WTC11 (cell line): ENCODE measurements at regions not wholly inside any gene's neighbourhood (a gene's known extent, or its start where the extent isn't known, plus 50 kb on each side); places are given as distances from the start of the nearest gene placed in this dataset.

Experiments
- ATAC-seq: fragments of 200-7000 bp; cut with Tn5 transposase; 2 replicates; pipeline ENCODE4 v1.10.0; 2021; ENCODE audit warnings: mild to moderate bottlenecking, moderate library complexity
- CTCF ChIA-PET: fragments of 300-600 bp; sonication (Branson Sonifier 250); formaldehyde crosslinking; loops from one replicate; lab custom pipeline; 2021; ENCODE audit warnings: antibody characterized with exemption; lab: Charles Lee
- POLR2A ChIA-PET: fragments of 350-600 bp; sonication (Branson Sonifier 250); formaldehyde crosslinking; loops from one replicate; lab custom pipeline; 2021; ENCODE audit warnings: antibody characterized with exemption; lab: Charles Lee
- DNase-seq: peaks from one replicate; pipeline ENCODE4 v3.0.0; 2021; ENCODE audit warnings: low spot score
- H3K27ac Mint-ChIP-seq: 2 replicates; pipeline ENCODE4 v1.8.0; 2021; ENCODE audit warnings: mixed read lengths
- H3K27me3 Mint-ChIP-seq: 2 replicates; pipeline ENCODE4 v1.8.0; 2021; ENCODE audit warnings: low read depth, mild to moderate bottlenecking, moderate library complexity, mixed read lengths
- H3K36me3 Mint-ChIP-seq: 2 replicates; pipeline ENCODE4 v1.8.0; 2021; ENCODE audit warnings: mixed read lengths
- H3K4me1 Mint-ChIP-seq: 2 replicates; pipeline ENCODE4 v1.8.0; 2022; ENCODE audit warnings: mixed read lengths
- H3K4me3 Mint-ChIP-seq: 2 replicates; pipeline ENCODE4 v1.8.0; 2021; ENCODE audit warnings: mild to moderate bottlenecking, moderate library complexity, mixed read lengths
- H3K9me3 Mint-ChIP-seq: 2 replicates; pipeline ENCODE4 v1.8.0; 2021; ENCODE audit warnings: mixed read lengths
- ATF3 ChIP-seq: sonication (generic); formaldehyde crosslinking; conservative IDR thresholded peaks from 2 replicates; pipeline ENCODE4 v1.8.1; 2022; ENCODE audit warnings: mild to moderate bottlenecking, missing genetic modification reagents
- CREB1 ChIP-seq: sonication (generic); formaldehyde crosslinking; IDR thresholded peaks from 2 replicates; pipeline ENCODE4 v1.8.0; 2023; ENCODE audit warnings: mild to moderate bottlenecking, missing genetic modification reagents
- CREM ChIP-seq: sonication (generic); formaldehyde crosslinking; IDR thresholded peaks from 2 replicates; pipeline ENCODE4 v1.8.1; 2022; ENCODE audit warnings: mild to moderate bottlenecking, missing genetic modification reagents, moderate library complexity
- ESRRA ChIP-seq: sonication (generic); formaldehyde crosslinking; IDR thresholded peaks from 2 replicates; pipeline ENCODE4 v1.8.1; 2022; ENCODE audit warnings: mild to moderate bottlenecking, missing genetic modification reagents, borderline replicate concordance
- IRF1 ChIP-seq: sonication (generic); formaldehyde crosslinking; IDR thresholded peaks from 2 replicates; pipeline ENCODE4 v1.8.0; 2023; ENCODE audit warnings: missing genetic modification reagents
- IRF2 ChIP-seq: sonication (generic); formaldehyde crosslinking; IDR thresholded peaks from 2 replicates; pipeline ENCODE4 v1.8.0; 2022; ENCODE audit warnings: low read depth, missing genetic modification reagents, borderline replicate concordance
- JUN ChIP-seq: sonication (generic); formaldehyde crosslinking; IDR thresholded peaks from 2 replicates; pipeline ENCODE4 v1.8.0; 2023; ENCODE audit warnings: mild to moderate bottlenecking, missing genetic modification reagents
- MXD4 ChIP-seq: fragments of 250-450 bp; sonication (Bioruptor Pico); IDR thresholded peaks from 2 replicates; pipeline ENCODE4 v1.8.0; 2021; ENCODE audit warnings: mild to moderate bottlenecking, moderate library complexity, borderline replicate concordance
- NFATC4 ChIP-seq: fragments of 250-450 bp; sonication (Bioruptor Pico); IDR thresholded peaks from 2 replicates; pipeline ENCODE4 v1.9.0; 2021; ENCODE audit warnings: mild to moderate bottlenecking
- RELA ChIP-seq: sonication (generic); formaldehyde crosslinking; IDR thresholded peaks from 2 replicates; pipeline ENCODE4 v1.8.1; 2022; ENCODE audit warnings: missing genetic modification reagents, mild to moderate bottlenecking, borderline replicate concordance
- RORB ChIP-seq: fragments of 250-450 bp; sonication (Bioruptor Pico); IDR thresholded peaks from 2 replicates; pipeline ENCODE4 v1.9.0; 2021; ENCODE audit warnings: mild to moderate bottlenecking
- STAT6 ChIP-seq: sonication (generic); formaldehyde crosslinking; conservative IDR thresholded peaks from 2 replicates; pipeline ENCODE4 v1.8.1; 2023; ENCODE audit warnings: mild to moderate bottlenecking, low read depth, missing genetic modification reagents, moderate library complexity
- ZBTB43 ChIP-seq: sonication (generic); formaldehyde crosslinking; IDR thresholded peaks from 2 replicates; pipeline ENCODE4 v1.8.1; 2023; ENCODE audit warnings: mild to moderate bottlenecking, missing genetic modification reagents
- ZNF219 ChIP-seq: sonication (generic); formaldehyde crosslinking; IDR thresholded peaks from 2 replicates; pipeline ENCODE4 v1.8.0; 2023; ENCODE audit warnings: missing genetic modification reagents, mild to moderate bottlenecking, borderline replicate concordance
- ZNF263 ChIP-seq: sonication (generic); formaldehyde crosslinking; IDR thresholded peaks from 2 replicates; pipeline ENCODE4 v1.8.1; 2022; ENCODE audit warnings: low read depth, mild to moderate bottlenecking, moderate library complexity, missing genetic modification reagents
- ZNF317 ChIP-seq: sonication (generic); formaldehyde crosslinking; IDR thresholded peaks from 2 replicates; pipeline ENCODE4 v1.8.1; 2023; ENCODE audit warnings: low read depth, mild to moderate bottlenecking, moderate library complexity, missing genetic modification reagents, borderline replicate concordance
- TF ChIP-seq, protein P1 (sequence below): sonication (generic); formaldehyde crosslinking; IDR thresholded peaks from 2 replicates; pipeline ENCODE4 v1.8.0; 2022; ENCODE audit warnings: mild to moderate bottlenecking, missing genetic modification reagents
- TF ChIP-seq, protein P2 (sequence below): sonication (generic); formaldehyde crosslinking; IDR thresholded peaks from 2 replicates; pipeline ENCODE4 v1.8.0; 2022; ENCODE audit warnings: mild to moderate bottlenecking, missing genetic modification reagents
- TF ChIP-seq, protein P3 (sequence below): sonication (generic); formaldehyde crosslinking; IDR thresholded peaks from 2 replicates; pipeline ENCODE4 v1.8.0; 2022; ENCODE audit warnings: mild to moderate bottlenecking, missing genetic modification reagents

GRCh38 chr3:23650371-23651140, 155.2 kb upstream of the UBE2E1 start:
- Mint-ChIP-seq H3K27me3 (peaks cover 11% of the 10 kb centered on the region), H3K4me1 (peaks cover 50% of the 10 kb centered on the region), H3K27ac (no peak overlapping the region), H3K4me3 (no peak overlapping the region), H3K9me3 (peaks cover 4% of the 10 kb centered on the region), H3K36me3 (peaks cover 3% of the 10 kb centered on the region)
- TF ChIP-seq, protein P1, sequence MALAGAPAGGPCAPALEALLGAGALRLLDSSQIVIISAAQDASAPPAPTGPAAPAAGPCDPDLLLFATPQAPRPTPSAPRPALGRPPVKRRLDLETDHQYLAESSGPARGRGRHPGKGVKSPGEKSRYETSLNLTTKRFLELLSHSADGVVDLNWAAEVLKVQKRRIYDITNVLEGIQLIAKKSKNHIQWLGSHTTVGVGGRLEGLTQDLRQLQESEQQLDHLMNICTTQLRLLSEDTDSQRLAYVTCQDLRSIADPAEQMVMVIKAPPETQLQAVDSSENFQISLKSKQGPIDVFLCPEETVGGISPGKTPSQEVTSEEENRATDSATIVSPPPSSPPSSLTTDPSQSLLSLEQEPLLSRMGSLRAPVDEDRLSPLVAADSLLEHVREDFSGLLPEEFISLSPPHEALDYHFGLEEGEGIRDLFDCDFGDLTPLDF = no peak
- TF ChIP-seq RELA (CRISPR knock-in tag) = no peak
- no peak for TF ChIP-seq ESRRA
- TF ChIP-seq RORB (CRISPR knock-in tag) = no peak
- TF ChIP-seq CREM (CRISPR knock-in tag) = no peak
- no peak for TF ChIP-seq ZNF263 (CRISPR knock-in tag)
- no peak for TF ChIP-seq JUN (CRISPR knock-in tag)
- no peak for TF ChIP-seq IRF1 (CRISPR knock-in tag)
- ATAC-seq (no peak), DNase-seq (no peak)
- ChIA-PET CTCF (no interaction called here), POLR2A (no interaction called here)

GRCh38 chr3:23653647-23654525, 151.9 kb upstream of the UBE2E1 start:
- H3K4me3 Mint-ChIP-seq = no peak overlapping the region
- TF ChIP-seq STAT6 (CRISPR knock-in tag) = no peak
- no peak for TF ChIP-seq NFATC4
- TF ChIP-seq, protein P2, sequence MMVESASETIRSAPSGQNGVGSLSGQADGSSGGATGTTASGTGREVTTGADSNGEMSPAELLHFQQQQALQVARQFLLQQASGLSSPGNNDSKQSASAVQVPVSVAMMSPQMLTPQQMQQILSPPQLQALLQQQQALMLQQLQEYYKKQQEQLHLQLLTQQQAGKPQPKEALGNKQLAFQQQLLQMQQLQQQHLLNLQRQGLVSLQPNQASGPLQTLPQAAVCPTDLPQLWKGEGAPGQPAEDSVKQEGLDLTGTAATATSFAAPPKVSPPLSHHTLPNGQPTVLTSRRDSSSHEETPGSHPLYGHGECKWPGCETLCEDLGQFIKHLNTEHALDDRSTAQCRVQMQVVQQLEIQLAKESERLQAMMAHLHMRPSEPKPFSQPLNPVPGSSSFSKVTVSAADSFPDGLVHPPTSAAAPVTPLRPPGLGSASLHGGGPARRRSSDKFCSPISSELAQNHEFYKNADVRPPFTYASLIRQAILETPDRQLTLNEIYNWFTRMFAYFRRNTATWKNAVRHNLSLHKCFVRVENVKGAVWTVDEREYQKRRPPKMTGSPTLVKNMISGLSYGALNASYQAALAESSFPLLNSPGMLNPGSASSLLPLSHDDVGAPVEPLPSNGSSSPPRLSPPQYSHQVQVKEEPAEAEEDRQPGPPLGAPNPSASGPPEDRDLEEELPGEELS (CRISPR knock-in tag) = no peak
- TF ChIP-seq, all 79 proteins: peak for 0
- Mint-ChIP-seq H3K4me1 (peaks cover 26% of the 10 kb centered on the region), H3K27me3 (peaks cover 23% of the 10 kb centered on the region), H3K9me3 (peaks cover 15% of the 10 kb centered on the region), H3K27ac (no peak overlapping the region), H3K36me3 (peaks cover 12% of the 10 kb centered on the region)
- no peak for DNase-seq
- ChIA-PET CTCF (no interaction called here), POLR2A (no interaction called here)
- peak; percentile 47 for ATAC-seq

GRCh38 chr3:23654571-23654970, 151.2 kb upstream of the UBE2E1 start:
- CTCF ChIA-PET = no interaction called here

More at GRCh38 chr3:23654571-23654970, 151.2 kb upstream of the UBE2E1 start:
- DNase-seq = no peak
- Mint-ChIP-seq H3K36me3 (peaks cover 12% of the 10 kb centered on the region), H3K4me1 (peaks cover 19% of the 10 kb centered on the region), H3K27ac (no peak overlapping the region)
- TF ChIP-seq IRF2 (CRISPR knock-in tag) (no peak), MXD4 (CRISPR knock-in tag) (no peak), ZNF317 (CRISPR knock-in tag) (no peak), ATF3 (CRISPR knock-in tag) (no peak), ZNF263 (CRISPR knock-in tag) (no peak), ZBTB43 (CRISPR knock-in tag) (no peak), ZNF219 (no peak), JUN (CRISPR knock-in tag) (no peak), CREB1 (CRISPR knock-in tag) (no peak)
- TF ChIP-seq, protein P3, sequence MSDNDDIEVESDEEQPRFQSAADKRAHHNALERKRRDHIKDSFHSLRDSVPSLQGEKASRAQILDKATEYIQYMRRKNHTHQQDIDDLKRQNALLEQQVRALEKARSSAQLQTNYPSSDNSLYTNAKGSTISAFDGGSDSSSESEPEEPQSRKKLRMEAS (CRISPR knock-in tag) = no peak
- TF ChIP-seq, all 79 proteins: peak for 0
- H3K27me3 Mint-ChIP-seq = peaks cover 23% of the 10 kb centered on the region
- H3K9me3 Mint-ChIP-seq = peaks cover 15% of the 10 kb centered on the region
- H3K4me3 Mint-ChIP-seq = no peak overlapping the region
- ATAC-seq = no peak
- POLR2A ChIA-PET = no interaction called here
